GM21526 (cell line): ENCODE measurements at regions not wholly inside any gene's neighbourhood (a gene's known extent, or its start where the extent isn't known, plus 50 kb on each side); places are given as distances from the start of the nearest gene placed in this dataset.
"Not testable (repeated sequence)": the region's sequence is repeated elsewhere in the genome, so short reads cannot be mapped to it uniquely, and the experiment has no call there.

Source experiments
- ATAC-seq: cut with Tn5 transposase; IDR thresholded peaks from one replicate; pipeline ENCODE4 v1.9.1; 2021; ENCODE audit warnings: moderate library complexity; ENCODE audit not compliant: unreplicated experiment, low FRiP score

GRCh38 chr3:106819440-106819839 is 557.8 kb upstream of the CCDC54 start:
- no peak for ATAC-seq

- no peak for ATAC-seq
Observed at GRCh38 chr3:106820726-106821362, 556.4 kb upstream of the CCDC54 start.

GRCh38 chr3:106821801-106822200 is 555.4 kb upstream of the CCDC54 start:
- ATAC-seq = no peak

GRCh38 chr3:106822204-106822603 is 555.0 kb upstream of the CCDC54 start:
- ATAC-seq = no peak

- ATAC-seq = no peak
Observed at GRCh38 chr3:106823701-106824100, 553.5 kb upstream of the CCDC54 start.

GRCh38 chr3:106824856-106825255 is 552.4 kb upstream of the CCDC54 start:
- ATAC-seq = no peak

GRCh38 chr3:106825962-106826605 is 551.2 kb upstream of the CCDC54 start:
- ATAC-seq = no peak

GRCh38 chr3:106826791-106827311 is 550.4 kb upstream of the CCDC54 start:
- ATAC-seq = no peak

- no peak for ATAC-seq
Observed at GRCh38 chr3:106827515-106828213, 549.6 kb upstream of the CCDC54 start.

GRCh38 chr3:106829206-106829605 is 548.0 kb upstream of the CCDC54 start:
- ATAC-seq = no peak

- ATAC-seq = no peak
Observed at GRCh38 chr3:106830334-106830733, 546.9 kb upstream of the CCDC54 start.

GRCh38 chr3:106836906-106837305 is 540.3 kb upstream of the CCDC54 start:
- ATAC-seq = no peak

GRCh38 chr3:106837616-106838015 is 539.6 kb upstream of the CCDC54 start:
- no peak for ATAC-seq

GRCh38 chr3:106839576-106840280 is 537.5 kb upstream of the CCDC54 start:
- ATAC-seq = no peak

- no peak for ATAC-seq
Observed at GRCh38 chr3:106840319-106840718, 536.9 kb upstream of the CCDC54 start.

- ATAC-seq = no peak
Observed at GRCh38 chr3:106842151-106842550, 535.1 kb upstream of the CCDC54 start.

- no peak for ATAC-seq
Observed at GRCh38 chr3:106844638-106845037, 532.6 kb upstream of the CCDC54 start.

GRCh38 chr3:106848099-106848498 is 529.1 kb upstream of the CCDC54 start:
- ATAC-seq = no peak

GRCh38 chr3:106850437-106850836 is 526.8 kb upstream of the CCDC54 start:
- no peak for ATAC-seq

- not testable (repeated sequence) for ATAC-seq
Observed at GRCh38 chr3:106858321-106858720, 518.9 kb upstream of the CCDC54 start.

- no peak for ATAC-seq
Observed at GRCh38 chr3:106860182-106860581, 517.1 kb upstream of the CCDC54 start.
